ENCODE measurements at regions not wholly inside any gene's neighbourhood (a gene's known extent, or its start where the extent isn't known, plus 50 kb on each side); places are given as distances from the start of the nearest gene placed in this dataset.

DNA sequence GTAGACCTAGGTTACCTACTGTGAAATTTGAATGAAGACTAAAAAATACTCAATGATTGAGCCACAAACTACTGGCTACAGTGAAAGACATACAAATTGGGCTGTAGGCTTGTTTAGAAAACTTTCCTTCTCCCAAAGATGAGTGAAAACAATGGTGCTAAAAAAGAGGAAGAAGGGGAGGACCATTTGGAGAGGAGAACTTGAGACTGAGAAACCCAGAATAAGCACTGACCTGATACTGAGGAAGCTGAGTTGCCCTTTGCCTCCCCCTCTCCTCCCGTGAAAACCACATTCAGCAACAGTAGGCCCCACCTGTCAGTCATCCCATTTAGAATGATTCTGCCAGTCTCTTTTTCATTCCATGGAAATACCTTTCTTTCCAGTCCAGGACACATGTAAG, 484.0 kb upstream of the TGFBR2 start:
- DNase-seq = no peak

DNA sequence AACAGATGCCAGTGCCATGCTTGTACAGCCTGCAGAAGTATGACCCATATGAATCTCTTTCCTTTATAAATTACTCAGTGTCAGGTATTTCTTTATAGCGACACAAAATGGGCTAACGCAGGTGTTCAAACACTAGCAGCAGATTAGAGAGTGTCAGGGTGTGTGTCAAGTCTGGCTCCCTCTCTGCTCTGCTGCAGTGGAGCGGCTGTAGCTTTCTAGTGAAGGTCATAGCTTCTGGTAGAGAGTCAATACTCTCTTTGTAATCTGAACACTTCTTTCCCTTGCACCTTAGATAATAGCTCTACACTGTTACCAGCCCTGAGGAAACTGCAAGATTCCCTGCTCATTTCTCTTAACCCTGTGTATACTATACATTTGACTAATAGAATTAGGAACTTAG, 483.2 kb upstream of the TGFBR2 start:
- no peak for DNase-seq

DNA sequence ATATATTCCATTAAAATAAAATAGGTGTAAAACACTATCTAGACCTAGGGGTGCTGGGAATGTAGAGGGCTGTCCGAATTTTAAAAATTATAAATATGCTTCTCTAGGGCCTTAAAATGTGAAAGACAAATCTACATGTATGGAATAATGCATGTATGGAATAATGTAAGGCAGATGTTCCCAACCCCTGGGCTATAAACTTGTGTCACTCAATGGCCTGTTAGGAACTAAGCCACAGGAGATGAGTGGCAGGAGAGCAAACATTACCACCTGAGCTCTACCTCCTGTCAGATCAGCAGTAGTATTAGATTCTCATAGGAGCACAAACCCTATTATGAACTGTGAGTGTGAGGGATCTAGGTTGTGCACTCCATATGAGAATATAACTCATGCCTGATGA, 482.6 kb upstream of the TGFBR2 start:
- no peak for DNase-seq

DNA sequence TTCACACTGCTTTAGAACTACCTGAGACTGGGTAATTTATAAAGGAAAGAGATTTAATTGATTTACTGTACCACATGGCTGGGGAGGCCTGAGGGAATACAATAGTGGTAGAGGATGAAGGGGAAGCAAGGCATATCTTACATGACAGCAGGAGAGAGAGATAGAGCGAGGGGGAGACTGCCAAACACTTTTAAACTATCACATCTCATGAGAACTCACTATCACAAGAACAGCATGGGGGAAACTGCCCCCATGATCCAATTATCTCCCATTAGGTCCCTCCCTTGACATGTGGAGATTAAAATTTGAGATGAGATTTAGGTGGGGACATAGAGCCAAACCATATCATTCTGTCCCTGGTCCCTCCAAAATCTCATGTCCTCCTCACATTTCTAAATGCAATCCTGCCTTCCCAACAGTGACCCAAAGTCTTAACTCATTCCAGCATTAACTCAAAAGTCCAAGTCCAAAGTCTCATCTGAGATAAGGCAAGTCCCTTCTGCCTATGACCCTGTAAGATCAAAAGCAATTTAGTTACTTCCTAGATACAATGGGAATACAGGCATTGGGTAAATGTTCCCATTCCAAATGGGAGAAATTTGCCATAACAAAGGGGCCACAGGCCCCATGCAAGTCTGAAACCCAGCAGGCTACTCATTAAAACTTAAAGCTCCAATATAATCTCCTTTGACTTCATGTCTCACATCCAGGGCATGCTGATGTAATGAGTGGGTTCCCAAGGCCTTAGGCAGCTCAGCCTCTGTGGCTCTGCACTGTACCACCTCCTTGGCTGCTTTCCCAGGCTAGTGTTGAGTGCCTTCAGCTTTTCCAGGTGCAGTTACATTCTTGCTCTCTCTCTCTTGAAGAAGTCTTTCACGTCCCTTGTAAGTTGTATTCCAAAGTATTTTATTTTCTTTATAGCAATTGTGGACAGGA, 481.7 kb upstream of the TGFBR2 start:
- no peak for DNase-seq

DNA sequence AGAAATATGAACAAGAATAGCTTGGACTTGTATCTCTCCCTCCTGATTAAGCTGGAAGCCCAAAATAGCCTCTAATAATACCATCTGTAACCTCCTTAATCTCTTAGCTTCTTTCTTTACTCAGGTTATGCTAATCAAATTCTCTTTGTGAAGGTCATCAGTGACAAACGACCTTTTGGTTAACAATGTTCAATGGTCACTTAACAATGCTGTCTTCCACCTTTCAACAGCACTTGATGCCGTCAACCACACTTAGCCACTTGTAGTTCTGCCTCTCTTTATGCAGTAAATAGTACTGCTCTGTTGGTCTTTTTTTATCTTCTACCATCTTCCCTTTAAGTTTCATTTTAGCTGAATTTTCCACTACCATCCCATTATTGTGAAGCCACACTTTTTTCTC, 476.6 kb upstream of the TGFBR2 start:
- DNase-seq = no peak

DNA sequence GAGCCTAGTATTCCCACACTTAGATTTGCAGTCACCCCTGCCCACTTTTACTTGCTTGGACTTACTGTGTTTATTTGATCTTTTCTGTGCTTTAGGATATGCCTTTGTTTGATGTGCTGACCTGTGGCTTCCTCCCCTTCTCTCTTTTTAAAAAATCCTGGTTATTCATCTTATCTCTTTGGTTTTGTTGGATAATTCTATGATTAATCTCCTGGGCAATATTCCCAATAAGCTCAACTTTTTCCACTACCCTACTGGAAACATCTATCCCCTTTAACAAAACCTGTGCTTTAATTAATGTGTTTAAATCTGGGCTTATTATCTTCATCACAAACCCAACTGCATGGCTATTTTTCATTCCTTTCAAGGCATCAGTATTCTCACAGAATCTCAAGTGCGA, 476.0 kb upstream of the TGFBR2 start:
- DNase-seq = no peak

DNA sequence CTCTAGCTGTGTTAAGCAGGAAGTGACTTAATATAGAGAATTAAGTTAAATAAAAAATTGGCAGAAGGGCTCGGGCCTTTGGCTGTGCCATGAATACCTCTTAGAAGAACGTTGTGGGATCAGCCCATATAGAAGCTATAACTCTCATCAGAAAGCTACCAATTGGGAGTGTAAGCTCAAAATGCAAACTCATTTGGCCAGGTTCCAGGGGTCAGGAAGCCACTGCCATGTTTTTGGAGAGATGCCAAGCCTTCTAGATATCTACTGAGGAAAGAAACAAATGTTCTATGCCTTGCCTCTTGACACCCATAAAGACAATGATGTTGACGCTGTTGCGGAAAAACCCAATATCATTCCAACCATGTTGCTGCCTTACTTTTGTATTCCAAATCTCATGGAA, 475.2 kb upstream of the TGFBR2 start:
- no peak for DNase-seq

DNA sequence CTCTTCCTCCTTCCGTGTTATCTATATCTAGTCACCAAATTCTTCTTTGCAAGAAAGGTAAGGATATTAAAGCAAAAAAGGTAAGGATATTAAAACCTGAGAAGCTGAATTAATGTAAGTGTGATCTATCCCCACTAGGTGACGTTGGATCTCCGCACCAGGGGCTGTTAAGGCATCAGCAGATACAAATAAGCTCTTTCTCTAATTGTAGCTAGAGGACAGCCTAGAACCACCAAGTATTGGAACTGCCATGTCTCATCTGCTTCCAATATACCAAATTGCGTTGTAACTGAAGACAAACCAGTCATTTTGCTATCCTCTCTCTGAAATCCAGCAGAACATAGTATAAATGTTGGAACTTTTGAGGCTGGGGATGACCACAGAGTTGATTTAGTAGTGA, 471.2 kb upstream of the TGFBR2 start:
- DNase-seq = no peak

DNA sequence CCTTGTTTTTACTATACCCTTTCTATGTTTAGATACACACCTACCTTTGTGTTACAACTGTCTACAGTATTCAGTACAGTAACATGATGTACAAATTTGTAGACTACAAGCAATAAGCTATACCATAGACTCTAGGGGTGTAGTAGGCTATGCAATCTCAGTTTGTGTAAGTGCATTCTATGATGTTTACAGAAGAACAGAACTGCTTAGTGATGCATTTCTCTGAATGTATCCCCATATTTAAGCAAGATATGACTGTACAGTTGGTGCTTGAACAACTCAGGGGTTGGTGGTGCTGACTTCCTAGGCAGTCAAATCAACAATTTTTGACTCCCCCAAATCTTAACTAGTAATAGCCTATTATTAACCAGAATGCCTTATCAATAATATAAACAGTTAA, 467.1 kb upstream of the TGFBR2 start:
- DNase-seq = no peak

DNA sequence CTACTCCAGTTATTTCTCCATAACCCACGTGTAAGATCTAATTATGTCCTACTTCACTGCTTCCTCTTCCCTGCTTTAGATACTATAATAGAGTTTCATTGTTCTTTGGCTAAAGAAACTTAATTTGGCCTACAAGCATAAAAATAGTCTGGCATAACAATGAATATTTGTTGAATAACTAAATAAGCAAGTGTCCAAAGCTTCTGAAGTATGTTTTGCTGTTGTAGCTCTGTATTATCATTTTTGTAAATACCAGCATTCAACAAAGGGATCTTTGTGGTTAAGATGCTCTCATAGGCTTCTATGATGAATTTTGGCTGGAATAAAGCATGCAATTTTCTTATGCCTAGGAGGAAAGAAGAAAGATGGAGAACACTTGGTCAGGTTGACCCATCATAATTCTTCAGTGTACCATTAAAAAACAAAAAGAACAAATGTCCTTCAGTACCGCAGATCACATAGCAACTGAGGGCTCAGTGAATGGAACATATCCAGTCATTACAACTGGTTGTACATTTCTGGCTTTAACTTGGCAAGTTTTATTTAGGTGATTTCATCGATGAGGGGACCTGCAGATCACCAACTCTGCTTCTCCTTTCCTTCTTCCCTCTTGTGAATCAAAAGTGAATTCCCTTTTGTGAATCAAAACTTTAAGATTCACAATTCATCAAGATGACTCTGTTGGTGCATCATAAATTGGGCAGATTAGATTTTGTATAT, 465.9 kb upstream of the TGFBR2 start:
- no peak for DNase-seq

DNA sequence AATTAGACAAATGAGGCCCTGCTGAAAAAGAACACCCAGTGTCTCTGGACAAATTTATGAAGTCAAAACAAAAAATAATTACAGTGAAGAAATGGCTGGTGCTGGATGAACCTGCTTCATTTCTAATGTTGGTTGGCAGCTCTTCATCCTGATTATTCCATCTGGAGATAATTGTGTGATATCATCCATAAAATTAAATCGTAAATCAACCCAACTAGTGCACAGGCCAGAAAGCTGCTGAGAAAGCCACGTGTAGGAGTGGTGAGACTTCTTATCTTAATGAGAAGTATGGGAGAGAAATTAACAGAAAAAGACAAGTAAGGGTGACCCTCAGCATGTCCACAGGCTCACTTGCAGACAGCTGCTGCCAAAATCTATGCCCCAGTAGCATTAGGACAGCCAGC, 465.2 kb upstream of the TGFBR2 start:
- DNase-seq = no peak

DNA sequence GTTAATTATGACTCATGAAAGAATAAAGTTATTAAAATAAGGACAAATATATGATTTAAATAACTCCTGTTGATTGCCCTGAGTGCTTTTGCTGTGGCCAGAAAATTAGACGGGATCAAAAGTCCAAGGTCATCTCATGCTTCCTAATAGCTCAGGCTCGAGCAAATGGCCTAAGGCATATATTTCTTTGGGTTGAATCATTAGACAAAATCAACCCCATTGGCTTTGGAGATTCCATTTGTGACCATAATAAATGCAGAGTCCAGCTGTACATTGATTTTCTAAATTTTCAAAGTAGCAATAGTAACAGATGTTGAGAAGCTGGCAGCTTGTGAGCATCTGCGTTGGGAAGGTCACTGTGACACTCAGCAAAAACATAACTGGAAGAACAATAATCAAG, 464.5 kb upstream of the TGFBR2 start:
- DNase-seq = no peak

DNA sequence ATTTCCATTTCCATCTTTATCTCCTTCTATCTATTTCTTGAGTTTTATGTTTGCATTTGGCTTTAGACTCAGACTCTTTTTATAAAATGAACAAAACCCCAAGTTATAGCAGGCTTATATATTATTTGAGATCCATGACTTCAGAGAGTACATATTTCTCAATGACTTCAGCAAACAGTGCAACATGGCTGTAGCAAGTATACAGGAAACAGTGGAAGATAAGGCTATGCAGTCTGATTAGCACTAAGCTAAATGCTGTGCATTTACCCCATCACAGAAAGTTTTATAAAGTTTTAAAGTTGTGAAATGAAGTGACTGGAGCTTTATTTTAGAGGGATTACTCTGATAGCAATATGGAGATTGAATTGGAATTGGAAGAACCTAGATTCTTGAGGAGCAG, 463.5 kb upstream of the TGFBR2 start:
- no peak for DNase-seq

DNA sequence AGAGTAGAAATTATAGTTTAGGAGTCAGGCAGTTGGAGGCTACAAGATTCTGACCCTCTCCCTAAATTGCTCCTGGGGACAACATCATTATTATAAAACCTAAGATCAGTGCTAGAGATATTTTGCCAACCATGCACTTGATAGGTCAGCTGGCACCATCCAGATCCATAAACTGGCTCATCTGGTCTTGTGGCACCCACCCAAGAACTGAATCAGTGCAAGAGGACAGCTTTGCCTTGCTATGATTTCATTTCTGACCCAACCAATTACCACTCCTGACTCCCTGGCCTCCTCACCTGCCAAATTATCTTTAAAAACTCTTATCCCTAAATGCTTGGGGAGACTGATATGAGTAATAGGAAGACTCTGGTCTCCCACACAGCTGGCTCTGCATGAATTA, 461.1 kb upstream of the TGFBR2 start:
- DNase-seq = no peak

DNA sequence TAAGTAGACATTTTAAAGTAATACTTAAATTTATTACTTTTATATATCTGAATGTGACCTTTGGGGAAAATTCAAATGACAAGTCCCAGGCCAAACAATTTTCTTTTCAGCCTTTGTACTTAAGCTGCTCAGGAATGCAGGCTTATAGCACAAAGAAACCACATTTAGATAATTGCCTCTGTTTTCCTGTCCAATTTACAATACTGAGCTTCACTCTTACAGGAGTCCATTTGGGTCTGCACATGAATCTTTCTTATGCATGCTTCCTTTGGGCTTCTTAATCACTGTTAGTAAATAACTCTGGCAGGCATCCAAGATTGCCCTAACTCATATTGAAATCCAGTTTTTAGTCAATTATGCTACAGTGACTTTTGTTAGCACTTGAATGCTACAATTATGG, 459.4 kb upstream of the TGFBR2 start:
- no peak for DNase-seq

DNA sequence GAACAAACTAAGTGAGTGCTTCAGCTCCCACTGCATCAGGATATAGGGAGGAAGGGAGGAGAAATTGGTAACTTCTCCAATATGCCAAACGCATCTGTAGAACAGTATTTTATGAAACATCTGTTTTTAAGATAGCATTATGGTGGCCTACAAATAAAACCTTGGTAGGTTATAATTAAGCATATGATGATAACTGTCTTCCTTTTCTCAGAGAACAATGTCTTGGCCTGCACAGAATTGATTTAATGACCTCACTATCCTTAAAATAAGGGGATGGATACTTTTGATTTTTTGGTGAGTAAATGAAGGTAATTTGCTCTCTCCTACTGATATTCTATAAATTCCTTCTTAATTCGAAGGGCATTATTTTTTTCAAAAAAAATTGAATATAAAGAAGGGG, 451.5 kb upstream of the TGFBR2 start:
- no peak for DNase-seq

DNA sequence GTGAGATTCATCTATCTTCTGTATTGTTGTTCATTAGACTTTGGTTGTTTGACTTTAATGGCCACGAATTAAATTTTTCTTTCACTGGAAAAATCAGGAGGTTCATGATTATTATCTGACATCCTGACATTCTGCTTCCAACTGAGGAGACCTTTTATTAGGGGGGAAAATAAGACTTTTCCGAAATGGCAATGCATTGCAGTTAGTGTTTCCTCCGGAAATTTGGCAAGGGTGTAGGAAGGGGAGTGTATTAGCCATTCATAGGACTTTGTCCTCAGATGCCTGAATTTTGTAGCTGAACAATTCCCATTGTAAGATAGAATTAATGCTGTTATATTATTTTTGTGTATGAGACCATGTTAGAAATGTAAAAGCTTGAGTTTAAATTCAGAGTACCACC, 450.6 kb upstream of the TGFBR2 start:
- no peak for DNase-seq

DNA sequence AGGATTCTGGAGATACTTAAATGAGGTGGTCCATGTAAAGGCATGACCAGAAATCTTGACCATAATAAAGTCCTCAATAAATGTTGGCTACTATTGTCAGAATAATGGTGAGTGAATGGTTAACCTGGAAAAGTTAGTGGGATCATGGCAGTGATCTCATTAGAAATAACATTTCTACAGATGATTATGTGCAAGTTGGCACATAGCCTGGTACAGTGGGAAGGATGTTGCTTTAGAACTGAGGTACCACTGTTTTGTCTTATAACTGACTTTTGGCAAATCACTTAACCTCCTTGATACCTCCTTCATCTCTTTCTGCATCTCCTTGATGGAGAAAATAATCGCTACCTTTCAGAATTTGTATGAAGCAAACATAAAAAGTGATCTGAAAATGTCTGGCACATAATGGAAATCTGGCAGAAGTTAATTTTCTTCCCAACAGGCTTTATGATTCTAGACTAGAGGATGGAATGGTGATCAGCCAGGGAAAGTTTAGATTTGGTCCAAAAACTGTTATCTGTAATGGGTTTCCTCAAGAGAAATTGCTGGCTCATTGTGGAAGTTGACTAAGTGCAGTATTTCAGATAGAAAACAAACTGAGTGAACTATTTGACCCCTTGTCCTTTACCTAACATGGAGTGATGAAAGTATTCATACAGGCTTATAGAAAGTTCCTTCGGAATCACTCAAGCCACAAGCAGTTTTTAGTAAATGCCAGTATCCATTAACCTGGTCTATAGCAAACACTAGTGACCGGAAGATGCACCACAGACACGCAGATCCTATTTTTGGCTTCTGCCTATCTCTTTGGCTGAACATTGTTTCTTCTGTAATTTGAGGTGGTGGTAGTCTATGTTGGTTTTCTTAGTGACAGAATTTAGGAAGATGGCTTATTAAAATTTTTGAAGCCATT, 449.6 kb upstream of the TGFBR2 start:
- no peak for DNase-seq

DNA sequence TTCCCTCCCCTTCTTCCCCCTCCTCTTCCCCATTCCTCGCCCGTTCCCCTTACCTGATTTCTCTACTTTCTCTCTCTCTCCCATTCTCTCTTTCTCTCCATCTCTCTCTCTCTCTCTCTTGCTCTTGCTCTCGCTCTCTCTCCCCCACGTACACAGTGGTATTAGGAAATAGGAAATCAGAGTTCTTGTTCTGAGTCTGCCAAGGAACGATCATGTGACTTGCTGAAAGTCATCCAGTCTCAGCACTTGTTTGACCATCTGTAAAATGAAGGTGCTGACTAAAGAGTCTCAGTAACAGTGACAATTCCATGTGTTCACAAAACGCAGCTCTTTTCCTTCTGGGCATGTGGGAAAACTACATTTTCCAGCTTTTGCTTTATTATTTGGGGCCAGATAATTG, 445.0 kb upstream of the TGFBR2 start:
- DNase-seq = no peak

DNA sequence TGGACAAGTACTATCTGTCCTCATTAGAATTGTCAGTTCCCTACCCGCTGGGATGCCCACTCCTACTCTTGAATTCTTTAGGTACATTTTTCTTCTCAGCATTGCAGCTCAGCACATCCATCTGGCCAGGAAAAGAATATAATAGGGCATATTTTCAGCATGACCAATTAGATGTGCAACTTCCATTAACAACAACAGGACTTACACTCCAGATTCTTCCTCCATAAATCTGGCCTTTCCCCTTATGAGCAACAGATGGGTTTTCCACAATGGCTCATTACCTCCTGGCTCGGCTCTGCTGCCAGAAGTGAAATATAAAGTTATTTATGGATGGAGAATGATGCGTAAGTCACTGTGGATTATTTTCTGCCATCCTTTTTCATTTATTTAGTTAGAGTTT, 443.8 kb upstream of the TGFBR2 start:
- DNase-seq = no peak

DNA sequence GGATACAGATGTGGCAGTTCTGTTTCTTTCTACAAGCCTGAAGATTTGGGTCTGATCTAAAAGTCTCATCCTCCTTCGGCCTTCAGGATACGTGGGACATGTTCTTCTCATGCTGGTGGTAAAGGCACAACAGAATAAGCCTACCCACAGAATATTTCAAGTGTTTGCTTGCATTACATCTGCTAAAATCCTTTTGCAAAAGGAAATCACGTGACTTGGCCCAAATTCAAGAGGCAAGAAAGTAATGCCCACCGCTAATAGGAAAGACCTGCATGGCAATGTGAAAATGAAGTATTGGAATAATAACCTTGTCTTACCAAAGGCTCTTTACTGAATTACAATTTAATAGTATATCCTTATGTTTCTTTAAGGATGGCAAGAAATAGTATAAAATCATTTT, 439.9 kb upstream of the TGFBR2 start:
- DNase-seq = no peak

DNA sequence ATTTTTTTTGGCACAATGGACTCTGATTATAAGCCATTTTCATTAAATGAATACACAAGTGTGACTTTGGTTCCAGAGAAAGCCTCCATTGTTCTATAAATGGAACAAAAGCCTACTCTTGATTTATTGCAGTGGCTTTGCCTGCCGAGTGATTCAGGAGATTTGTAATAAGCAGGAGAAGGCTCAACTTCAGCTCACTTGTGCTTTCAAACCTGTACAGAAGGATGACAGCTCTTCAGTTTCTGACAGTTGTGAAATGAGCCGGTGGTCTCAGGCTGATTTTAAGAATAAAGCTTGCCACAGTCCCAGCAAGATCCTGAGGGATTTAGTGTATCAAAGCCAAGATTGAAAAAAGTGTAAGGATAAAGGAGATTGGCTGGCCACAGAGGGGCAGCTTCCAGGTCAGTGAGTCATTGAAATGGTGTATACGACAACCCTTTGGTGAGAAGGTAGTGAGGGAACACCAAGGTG, 438.8 kb upstream of the TGFBR2 start:
- no peak for DNase-seq

DNA sequence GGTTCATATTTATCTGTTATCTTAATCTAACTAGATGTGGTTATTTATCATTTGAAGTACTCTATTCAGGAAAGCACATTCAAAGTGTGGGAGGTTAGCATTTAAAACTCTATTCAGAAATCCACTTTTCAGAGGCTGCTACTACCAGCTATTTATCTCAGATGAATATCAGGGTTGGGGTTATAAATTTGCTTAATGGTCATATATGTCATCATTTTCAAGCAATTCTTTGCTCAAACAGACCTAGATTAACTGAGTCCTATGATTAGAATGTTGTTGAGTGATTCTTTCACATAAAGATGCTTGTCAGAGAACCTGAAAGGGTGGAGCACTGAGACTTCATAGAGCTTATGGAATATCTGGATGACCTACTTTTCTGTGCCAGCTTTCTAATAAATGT, 436.9 kb upstream of the TGFBR2 start:
- DNase-seq = no peak
